GDM1 (cell line): ENCODE measurements at regions not wholly inside any gene's neighbourhood (a gene's known extent, or its start where the extent isn't known, plus 50 kb on each side); places are given as distances from the start of the nearest gene placed in this dataset.
"Not testable (repeated sequence)": the region's sequence is repeated elsewhere in the genome, so short reads cannot be mapped to it uniquely, and the experiment has no call there.

Experiments
- DNase-seq: peaks from one replicate; lab custom pipeline; 2025; lab: John Stamatoyannopoulos, UW

- no peak for DNase-seq
Measured at GRCh38 chr3:154973851-154974250, 106.3 kb upstream of the MME start.

- no peak for DNase-seq
Measured at GRCh38 chr3:154972951-154973350, 107.2 kb upstream of the MME start.

- DNase-seq: no peak
Measured at GRCh38 chr3:154971771-154972326, 108.3 kb upstream of the MME start.

- DNase-seq: no peak
Measured at GRCh38 chr3:154971341-154971740, 108.8 kb upstream of the MME start.

- DNase-seq: no peak
Measured at GRCh38 chr3:154970797-154971196, 109.3 kb upstream of the MME start.

- no peak for DNase-seq
Measured at GRCh38 chr3:154969366-154969765, 110.8 kb upstream of the MME start.

- DNase-seq: no peak
Measured at GRCh38 chr3:154967090-154967489, 113.0 kb upstream of the MME start.

GRCh38 chr3:154956815-154957214, 123.3 kb upstream of the MME start:
- no peak for DNase-seq

GRCh38 chr3:154955907-154956533, 124.1 kb upstream of the MME start:
- no peak for DNase-seq

- DNase-seq: no peak
Measured at GRCh38 chr3:154954757-154955156, 125.4 kb upstream of the MME start.

- no peak for DNase-seq
Measured at GRCh38 chr3:154953538-154953937, 126.6 kb upstream of the MME start.

- DNase-seq: no peak
Measured at GRCh38 chr3:154952553-154952952, 127.6 kb upstream of the MME start.

- no peak for DNase-seq
Measured at GRCh38 chr3:154943981-154944380, 136.1 kb upstream of the MME start.

GRCh38 chr3:154942827-154943226, 137.3 kb upstream of the MME start:
- no peak for DNase-seq

GRCh38 chr3:154936196-154936595, 143.9 kb upstream of the MME start:
- no peak for DNase-seq

- no peak for DNase-seq
Measured at GRCh38 chr3:154933581-154933980, 146.5 kb upstream of the MME start.

GRCh38 chr3:154932633-154933032, 147.5 kb upstream of the MME start:
- no peak for DNase-seq

GRCh38 chr3:154931484-154931883, 148.6 kb upstream of the MME start:
- no peak for DNase-seq

GRCh38 chr3:154926721-154927120, 153.4 kb upstream of the MME start:
- DNase-seq: no peak

- DNase-seq: no peak
Measured at GRCh38 chr3:154921351-154921750, 158.8 kb upstream of the MME start.

- DNase-seq: no peak
Measured at GRCh38 chr3:154919226-154919625, 160.9 kb upstream of the MME start.

- DNase-seq: no peak
Measured at GRCh38 chr3:154904328-154904727, 175.8 kb upstream of the MME start.

- not testable (repeated sequence) for DNase-seq
Measured at GRCh38 chr3:154902495-154902894, 177.6 kb upstream of the MME start.

GRCh38 chr3:154901278-154901677, 178.8 kb upstream of the MME start:
- DNase-seq: no peak
